ENCODE measurements at regions not wholly inside any gene's neighbourhood (a gene's known extent, or its start where the extent isn't known, plus 50 kb on each side); places are given as distances from the start of the nearest gene placed in this dataset.

GRCh38 chr18:56038171-56039030, 450.4 kb upstream of the TCF4 start:
- ChIA-PET POLR2A (no interaction called here), CTCF (no interaction called here)
- Histone ChIP-seq H3K4me1 (ENCODE audit: control insufficient read depth, insufficient read depth, low read length) (no peaks in the 10 kb centered on the region), H3K27ac (ENCODE audit: low read length) (no peak overlapping the region), H3K36me3 (ENCODE audit: control insufficient read depth, insufficient read depth, low read length) (no peaks in the 10 kb centered on the region), H3K4me3 (ENCODE audit: low read depth in 2 of 2, low read length in 2 of 2) (no peak overlapping the region), H3K27me3 (ENCODE audit: control insufficient read depth, insufficient read depth, low read length) (no peaks in the 10 kb centered on the region), H3K9me3 (ENCODE audit: control insufficient read depth, insufficient read depth, low read depth, low read length) (no peaks in the 10 kb centered on the region)
- DNase-seq (ENCODE audit: low read depth, low spot score) (no peak), ATAC-seq (no peak)
- intact Hi-C loops (cut with micrococcal nuclease; ENCODE audit: unreplicated experiment) (no loop called here), in situ Hi-C loops (cut with HindIII; ENCODE audit: low pct_unique_long_range_greater_than_20kb, low sequenced_read_pairs) (no loop called here)
- BruUV-seq (replicated peaks): no TSS peak
- TF ChIP-seq SIN3A (IDR thresholded peaks at IDR 0.05; ENCODE audit: borderline replicate concordance, insufficient read depth, low read depth, low read length): no peak
- TF ChIP-seq, protein P1, sequence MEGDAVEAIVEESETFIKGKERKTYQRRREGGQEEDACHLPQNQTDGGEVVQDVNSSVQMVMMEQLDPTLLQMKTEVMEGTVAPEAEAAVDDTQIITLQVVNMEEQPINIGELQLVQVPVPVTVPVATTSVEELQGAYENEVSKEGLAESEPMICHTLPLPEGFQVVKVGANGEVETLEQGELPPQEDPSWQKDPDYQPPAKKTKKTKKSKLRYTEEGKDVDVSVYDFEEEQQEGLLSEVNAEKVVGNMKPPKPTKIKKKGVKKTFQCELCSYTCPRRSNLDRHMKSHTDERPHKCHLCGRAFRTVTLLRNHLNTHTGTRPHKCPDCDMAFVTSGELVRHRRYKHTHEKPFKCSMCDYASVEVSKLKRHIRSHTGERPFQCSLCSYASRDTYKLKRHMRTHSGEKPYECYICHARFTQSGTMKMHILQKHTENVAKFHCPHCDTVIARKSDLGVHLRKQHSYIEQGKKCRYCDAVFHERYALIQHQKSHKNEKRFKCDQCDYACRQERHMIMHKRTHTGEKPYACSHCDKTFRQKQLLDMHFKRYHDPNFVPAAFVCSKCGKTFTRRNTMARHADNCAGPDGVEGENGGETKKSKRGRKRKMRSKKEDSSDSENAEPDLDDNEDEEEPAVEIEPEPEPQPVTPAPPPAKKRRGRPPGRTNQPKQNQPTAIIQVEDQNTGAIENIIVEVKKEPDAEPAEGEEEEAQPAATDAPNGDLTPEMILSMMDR (IDR thresholded peaks at IDR 0.05): no peak

DNA sequence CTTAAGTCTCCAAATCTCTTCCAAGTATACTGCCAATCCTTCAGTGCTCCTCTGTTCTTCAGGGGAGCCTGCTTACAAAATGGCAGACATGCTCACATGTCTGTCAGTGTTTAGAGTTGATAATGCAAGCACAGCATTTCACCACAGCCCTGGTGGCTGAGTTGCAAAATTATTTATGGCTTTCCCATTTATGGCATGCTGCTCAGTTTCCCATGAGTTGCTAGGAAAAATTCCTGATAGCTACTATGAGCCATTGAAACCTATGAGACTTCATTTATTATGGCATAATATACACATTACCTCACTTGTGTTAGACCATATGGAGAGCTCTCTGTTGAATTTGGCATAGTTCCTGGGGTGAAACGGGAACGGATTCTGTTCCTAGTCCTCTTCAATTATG, 448.7 kb upstream of the TCF4 start:
- intact Hi-C loops (cut with micrococcal nuclease; ENCODE audit: unreplicated experiment): no loop called here
- no peak overlapping the region for H3K4me3 ChIP-seq (ENCODE audit: low read depth in 2 of 2, low read length in 2 of 2)
- BruUV-seq (replicated peaks): no TSS peak
- DNase-seq (ENCODE audit: low read depth, low spot score) (no peak), ATAC-seq (no peak)
- TF ChIP-seq TCF7L2 (IDR thresholded peaks at IDR 0.05; ENCODE audit: low read depth, low read length) (no peak), POLR2AphosphoS5 (IDR thresholded peaks at IDR 0.05; ENCODE audit: low read depth, low read length) (no peak), SIN3A (IDR thresholded peaks at IDR 0.05; ENCODE audit: borderline replicate concordance, insufficient read depth, low read depth, low read length) (no peak)
- TF ChIP-seq, protein P1 (IDR thresholded peaks at IDR 0.05): no peak
- TF ChIP-seq, protein P2, sequence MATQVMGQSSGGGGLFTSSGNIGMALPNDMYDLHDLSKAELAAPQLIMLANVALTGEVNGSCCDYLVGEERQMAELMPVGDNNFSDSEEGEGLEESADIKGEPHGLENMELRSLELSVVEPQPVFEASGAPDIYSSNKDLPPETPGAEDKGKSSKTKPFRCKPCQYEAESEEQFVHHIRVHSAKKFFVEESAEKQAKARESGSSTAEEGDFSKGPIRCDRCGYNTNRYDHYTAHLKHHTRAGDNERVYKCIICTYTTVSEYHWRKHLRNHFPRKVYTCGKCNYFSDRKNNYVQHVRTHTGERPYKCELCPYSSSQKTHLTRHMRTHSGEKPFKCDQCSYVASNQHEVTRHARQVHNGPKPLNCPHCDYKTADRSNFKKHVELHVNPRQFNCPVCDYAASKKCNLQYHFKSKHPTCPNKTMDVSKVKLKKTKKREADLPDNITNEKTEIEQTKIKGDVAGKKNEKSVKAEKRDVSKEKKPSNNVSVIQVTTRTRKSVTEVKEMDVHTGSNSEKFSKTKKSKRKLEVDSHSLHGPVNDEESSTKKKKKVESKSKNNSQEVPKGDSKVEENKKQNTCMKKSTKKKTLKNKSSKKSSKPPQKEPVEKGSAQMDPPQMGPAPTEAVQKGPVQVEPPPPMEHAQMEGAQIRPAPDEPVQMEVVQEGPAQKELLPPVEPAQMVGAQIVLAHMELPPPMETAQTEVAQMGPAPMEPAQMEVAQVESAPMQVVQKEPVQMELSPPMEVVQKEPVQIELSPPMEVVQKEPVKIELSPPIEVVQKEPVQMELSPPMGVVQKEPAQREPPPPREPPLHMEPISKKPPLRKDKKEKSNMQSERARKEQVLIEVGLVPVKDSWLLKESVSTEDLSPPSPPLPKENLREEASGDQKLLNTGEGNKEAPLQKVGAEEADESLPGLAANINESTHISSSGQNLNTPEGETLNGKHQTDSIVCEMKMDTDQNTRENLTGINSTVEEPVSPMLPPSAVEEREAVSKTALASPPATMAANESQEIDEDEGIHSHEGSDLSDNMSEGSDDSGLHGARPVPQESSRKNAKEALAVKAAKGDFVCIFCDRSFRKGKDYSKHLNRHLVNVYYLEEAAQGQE (IDR thresholded peaks at IDR 0.05; ENCODE audit: insufficient read depth in 1 of 2, low read depth in 2 of 2, low read length in 1 of 2): no peak
- H3K36me3 ChIP-seq (ENCODE audit: control insufficient read depth, insufficient read depth, low read length): no peaks in the 10 kb centered on the region
- no peaks in the 10 kb centered on the region for H3K27me3 ChIP-seq (ENCODE audit: control insufficient read depth, insufficient read depth, low read length)
- H3K4me1 ChIP-seq (ENCODE audit: control insufficient read depth, insufficient read depth, low read length): no peaks in the 10 kb centered on the region
- ChIA-PET CTCF (no interaction called here), POLR2A (no interaction called here)
- H3K9me3 ChIP-seq (ENCODE audit: control insufficient read depth, insufficient read depth, low read depth, low read length): no peaks in the 10 kb centered on the region
- H3K27ac ChIP-seq (ENCODE audit: low read length): no peak overlapping the region
- in situ Hi-C loops (cut with HindIII; ENCODE audit: low pct_unique_long_range_greater_than_20kb, low sequenced_read_pairs): no loop called here

Data from Panc1 (cell line).